Small intestine (tissue), 7 donors: ENCODE measurements at regions not wholly inside any gene's neighbourhood (a gene's known extent, or its start where the extent isn't known, plus 50 kb on each side); places are given as distances from the start of the nearest gene placed in this dataset.

Experiments
- DNase-seq, 2 donors: peaks; one replicate each; pipeline versions ENCODE4 v3.0.0 to v3.0.0-alpha.2; 2013
- FAIRE-seq: peaks from 2 replicates; lab custom pipeline; 2012; peaks lifted over from hg19 to GRCh38; lab: Jason Lieb, UNC
- H3K27ac ChIP-seq, 3 donors: one replicate each; pipeline ENCODE4 v1.5.1; 2013; ENCODE audit warnings: low read length in 2 of 3, mild to moderate bottlenecking in 2 of 3, control low read depth in 1 of 3, inconsistent platforms in 1 of 3, low read depth in 1 of 3, moderate library complexity in 1 of 3
- H3K27me3 ChIP-seq, 3 donors: one replicate each; pipeline ENCODE4 v1.6.1; 2013; ENCODE audit warnings: low read length in 3 of 3, inconsistent platforms in 1 of 3; ENCODE audit not compliant: control insufficient read depth in 3 of 3, insufficient read depth in 3 of 3
- H3K36me3 ChIP-seq, 3 donors: one replicate each; pipeline ENCODE4 v1.6.1; 2013; ENCODE audit warnings: low read length in 3 of 3, inconsistent platforms in 1 of 3, low read depth in 1 of 3, mild to moderate bottlenecking in 1 of 3, moderate library complexity in 1 of 3; ENCODE audit not compliant: control insufficient read depth in 3 of 3, insufficient read depth in 2 of 3
- H3K4me1 ChIP-seq, 3 donors: one replicate each; pipeline ENCODE4 v1.6.1; 2013; ENCODE audit warnings: low read length in 2 of 3, inconsistent platforms in 1 of 3, low read depth in 1 of 3, mild to moderate bottlenecking in 1 of 3, moderate library complexity in 1 of 3; ENCODE audit not compliant: control insufficient read depth in 3 of 3, insufficient read depth in 2 of 3
- H3K4me3 ChIP-seq, 3 donors: one replicate each; pipeline ENCODE4 v1.5.1; 2013; ENCODE audit warnings: low read length in 3 of 3, control low read depth in 1 of 3, inconsistent platforms in 1 of 3, low read depth in 1 of 3, mild to moderate bottlenecking in 1 of 3, moderate library complexity in 1 of 3
- H3K9me3 ChIP-seq, 2 donors: one replicate each; pipeline ENCODE4 v1.6.1; 2013; ENCODE audit warnings: low read depth in 1 of 2, low read length in 1 of 2; ENCODE audit not compliant: control insufficient read depth in 2 of 2, insufficient read depth in 1 of 2
- WGBS, 3 donors: extraction: QIAGEN DNeasy Blood & Tissue Kit; methylation state at CpG; one replicate each; pipeline ENCODE4 v1.1.7; 2013; 5-methylcytosine and 5-hydroxymethylcytosine counted together
- donor health status: healthy with polysubstance abuse.
- donor health status: control.
- donor health status: control.
- donor health status: Bipolar disorder and iron deficiency.
- donor health status: healthy.

DNA sequence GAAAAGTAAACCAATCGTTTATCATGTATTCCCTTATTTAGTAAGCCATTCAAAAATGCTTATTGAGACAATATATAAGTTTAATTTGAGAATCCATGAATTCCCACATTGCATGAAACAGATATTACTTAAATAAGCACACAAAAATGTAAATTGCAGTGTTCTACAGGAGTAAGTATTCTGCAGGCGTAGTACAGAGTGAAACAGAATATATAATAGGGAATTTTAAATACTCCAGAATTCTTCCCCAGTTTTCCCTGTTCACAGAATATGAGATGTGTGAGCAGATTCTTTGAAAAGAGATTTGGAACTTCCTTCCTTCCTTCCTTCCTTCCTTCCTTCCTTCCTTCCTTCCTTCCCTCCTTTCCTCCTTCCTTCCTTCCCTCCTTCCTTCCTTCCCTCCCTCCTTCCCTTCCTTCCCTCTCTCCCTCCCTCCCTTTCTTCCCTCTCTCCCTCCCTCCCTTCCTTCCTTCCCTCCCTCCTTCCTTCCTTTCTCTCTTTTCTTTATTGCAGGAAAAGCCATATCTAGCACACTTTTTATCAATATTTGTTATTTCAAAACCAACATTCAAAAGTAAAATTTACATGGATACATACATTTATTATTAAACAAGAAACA is 977.7 kb upstream of the LRRTM1 start:
- Histone ChIP-seq H3K36me3 (no peaks in the 10 kb centered on the region), H3K27ac (no peak overlapping the region), H3K4me3 (no peak overlapping the region), H3K27me3 (no peaks in the 10 kb centered on the region), H3K9me3 (no peaks in the 10 kb centered on the region), H3K4me1 (no peaks in the 10 kb centered on the region)
- 78 to 83% (median 81%) methylated on average over 2 of the region's 2 CpGs for WGBS, 3 donors
- DNase-seq = no peak
- no peak for FAIRE-seq

DNA sequence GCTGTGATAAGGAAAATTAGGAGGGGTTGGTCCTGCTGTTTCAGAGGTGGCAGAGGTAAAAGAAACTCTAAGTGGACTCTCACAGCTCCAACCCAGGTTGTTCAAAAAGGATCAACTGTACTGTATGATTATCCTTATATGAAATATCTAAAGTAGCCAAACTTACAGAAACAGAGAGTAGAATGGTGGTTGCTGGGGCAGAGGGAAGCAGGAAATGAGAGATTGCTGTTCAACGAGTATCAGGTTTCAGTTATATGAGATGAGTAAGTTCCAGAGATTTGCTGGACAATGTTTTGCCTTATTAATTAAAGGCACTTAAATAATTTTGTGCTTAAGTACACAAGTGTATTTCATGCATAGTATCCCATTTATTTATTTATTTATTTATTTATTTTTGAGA is 972.0 kb upstream of the LRRTM1 start:
- WGBS, 3 donors = 74 to 79% (median 75%) methylated on average over 1 of the region's 1 CpG
- no peak for FAIRE-seq
- Histone ChIP-seq H3K36me3 (no peaks in the 10 kb centered on the region), H3K9me3 (no peaks in the 10 kb centered on the region), H3K4me3 (no peak overlapping the region), H3K4me1 (no peaks in the 10 kb centered on the region), H3K27me3 (no peaks in the 10 kb centered on the region), H3K27ac (no peak overlapping the region)
- no peak for DNase-seq

DNA sequence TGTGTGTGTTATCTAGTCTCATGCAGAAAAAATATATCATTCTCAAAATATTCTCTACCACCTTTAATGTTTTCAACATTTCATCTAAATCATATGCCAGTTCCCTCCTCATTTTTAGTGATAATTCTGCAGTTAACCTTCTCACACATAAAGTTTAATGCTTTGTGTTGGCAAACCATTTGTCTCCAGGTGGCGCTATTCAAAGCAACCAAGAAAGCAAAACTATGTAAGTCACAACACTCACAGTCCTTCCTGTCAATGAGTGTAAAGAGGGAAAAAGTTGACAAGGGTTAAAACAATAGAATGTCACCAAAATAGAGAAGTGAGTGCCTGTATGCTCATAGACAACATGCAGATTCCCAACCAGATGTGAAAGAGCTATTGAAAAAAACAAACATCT is 961.6 kb upstream of the LRRTM1 start:
- 11 to 26% (median 24%) methylated on average over 1 of the region's 1 CpG for WGBS, 3 donors
- H3K27me3 ChIP-seq = no peaks in the 10 kb centered on the region
- DNase-seq (peak in 1 of 2 donors; percentile 30), FAIRE-seq (no peak)
- H3K4me3 ChIP-seq = no peak overlapping the region
- H3K9me3 ChIP-seq = no peaks in the 10 kb centered on the region
- no peak overlapping the region for H3K27ac ChIP-seq
- H3K4me1 ChIP-seq = no peaks in the 10 kb centered on the region
- no peaks in the 10 kb centered on the region for H3K36me3 ChIP-seq

DNA sequence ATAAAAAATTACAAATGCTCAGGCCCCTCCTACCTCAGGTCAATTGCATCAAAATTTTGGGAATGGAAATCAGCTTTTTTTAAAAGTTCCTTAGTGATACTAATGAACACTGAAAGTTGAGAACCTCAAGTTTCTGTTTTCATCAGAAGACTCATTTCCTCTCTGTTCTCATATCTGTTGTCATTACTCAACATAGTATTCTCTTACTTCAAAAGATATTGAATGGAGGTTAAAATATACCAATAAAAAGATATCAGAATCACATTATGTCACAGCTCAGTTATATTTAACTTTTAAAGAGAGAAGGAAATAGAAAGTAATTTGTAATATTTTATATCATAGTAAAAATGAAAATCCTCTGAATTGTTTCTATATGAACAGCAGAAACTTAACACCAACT is 959.4 kb upstream of the LRRTM1 start:
- no peaks in the 10 kb centered on the region for H3K4me1 ChIP-seq
- no peak overlapping the region for H3K4me3 ChIP-seq
- DNase-seq (no peak), FAIRE-seq (no peak)
- H3K27ac ChIP-seq = no peak overlapping the region
- no peaks in the 10 kb centered on the region for H3K9me3 ChIP-seq
- no peaks in the 10 kb centered on the region for H3K27me3 ChIP-seq
- no peaks in the 10 kb centered on the region for H3K36me3 ChIP-seq

DNA sequence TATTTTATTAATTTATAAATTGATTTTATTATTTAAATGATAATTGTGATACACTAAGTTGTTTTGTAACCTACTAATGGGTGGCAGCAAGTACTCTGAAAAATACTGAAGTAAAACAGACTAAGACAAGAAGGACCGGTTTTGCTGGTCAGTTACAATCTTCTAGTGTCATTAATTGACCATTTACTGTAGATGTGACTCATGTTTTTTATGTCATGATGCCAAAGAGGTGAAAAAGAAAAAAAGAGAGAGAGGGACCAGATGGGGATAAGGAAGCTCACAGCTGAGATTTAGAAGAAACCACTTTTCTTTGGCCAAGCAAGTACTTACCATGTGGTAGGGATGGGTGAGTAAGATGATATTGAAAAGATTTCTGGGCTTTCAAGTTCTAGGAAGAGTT is 955.8 kb upstream of the LRRTM1 start:
- Histone ChIP-seq H3K9me3 (no peaks in the 10 kb centered on the region), H3K36me3 (no peaks in the 10 kb centered on the region), H3K27ac (no peak overlapping the region), H3K4me3 (no peak overlapping the region), H3K4me1 (no peaks in the 10 kb centered on the region), H3K27me3 (no peaks in the 10 kb centered on the region)
- WGBS, 3 donors = 43 to 64% (median 51%) methylated on average over 1 of the region's 1 CpG
- FAIRE-seq (no peak), DNase-seq (no peak)

DNA sequence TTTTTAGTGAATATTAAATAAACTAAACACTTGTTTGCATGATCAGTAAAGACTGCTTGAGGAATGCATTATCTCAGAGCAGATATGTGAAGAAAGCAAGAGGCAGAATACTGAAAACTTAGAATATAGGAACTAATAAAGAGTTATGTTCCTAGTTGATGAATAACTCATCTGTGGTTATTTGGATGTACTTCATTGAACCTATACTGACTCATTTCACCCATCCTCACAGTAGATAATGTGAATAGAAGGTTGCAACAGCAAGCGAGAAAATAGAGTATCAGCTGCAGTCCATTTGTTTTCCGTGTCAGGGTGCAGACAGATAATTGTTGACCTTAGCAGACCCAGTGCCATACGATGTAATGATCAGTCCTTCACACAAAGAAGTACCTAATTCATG is 945.7 kb upstream of the LRRTM1 start:
- WGBS, 3 donors = 54 to 64% (median 56%) methylated on average over 3 of the region's 3 CpGs
- no peaks in the 10 kb centered on the region for H3K36me3 ChIP-seq
- no peak overlapping the region for H3K4me3 ChIP-seq
- no peaks in the 10 kb centered on the region for H3K9me3 ChIP-seq
- DNase-seq = no peak
- no peaks in the 10 kb centered on the region for H3K27me3 ChIP-seq
- H3K27ac ChIP-seq = no peak overlapping the region
- no peak for FAIRE-seq
- H3K4me1 ChIP-seq = no peaks in the 10 kb centered on the region

DNA sequence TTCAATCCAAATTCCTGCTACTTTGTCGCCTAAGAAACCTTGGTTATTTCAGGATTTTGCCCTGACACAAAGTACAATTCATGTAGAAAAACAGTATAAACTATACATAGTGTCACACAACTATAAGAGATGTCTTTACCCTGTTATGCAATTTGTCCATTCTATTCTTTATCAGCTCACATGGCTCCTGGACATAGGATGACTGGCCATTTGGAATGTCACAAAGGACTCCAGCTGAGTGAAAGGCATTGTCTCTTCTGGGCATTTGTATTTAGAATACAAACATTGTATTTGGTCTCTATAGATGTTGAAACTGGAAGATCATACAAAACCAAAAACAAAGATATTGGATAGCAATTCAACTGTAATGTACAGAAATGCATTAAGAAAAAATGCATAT is 944.6 kb upstream of the LRRTM1 start:
- WGBS, 3 donors = 74 to 84% (median 81%) methylated on average over 1 of the region's 1 CpG
- no peak overlapping the region for H3K4me3 ChIP-seq
- no peak for FAIRE-seq

DNA sequence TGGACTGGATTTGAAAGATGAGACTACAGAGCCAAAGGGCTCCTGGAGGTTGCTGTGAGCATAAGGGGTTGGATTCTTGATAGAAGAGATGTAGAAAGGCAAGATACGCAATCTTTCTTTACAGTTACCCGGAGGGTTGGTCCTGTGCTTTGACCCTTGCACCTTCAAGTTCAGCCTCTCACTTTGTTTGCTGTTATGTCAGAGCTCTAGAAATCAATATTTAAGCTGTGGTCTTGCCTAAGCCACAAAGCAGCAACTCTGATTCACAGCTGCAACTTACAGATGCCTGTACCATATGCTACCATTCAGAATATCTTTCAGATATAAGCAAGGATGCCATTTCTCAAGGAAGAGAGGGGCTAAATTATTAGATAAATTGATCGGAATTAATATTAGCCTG is 943.1 kb upstream of the LRRTM1 start:
- H3K27ac ChIP-seq = no peak overlapping the region
- H3K36me3 ChIP-seq = no peaks in the 10 kb centered on the region
- no peaks in the 10 kb centered on the region for H3K9me3 ChIP-seq
- DNase-seq = peak in 1 of 2 donors; percentile 33
- no peak for FAIRE-seq
- no peaks in the 10 kb centered on the region for H3K4me1 ChIP-seq
- no peaks in the 10 kb centered on the region for H3K27me3 ChIP-seq
- H3K4me3 ChIP-seq = no peak overlapping the region
- WGBS, 3 donors = 32 to 64% (median 49%) methylated on average over 3 of the region's 3 CpGs

More for the DNA sequence above, 944.6 kb upstream of the LRRTM1 start:
- DNase-seq = no peak
- Histone ChIP-seq H3K27ac (no peak overlapping the region), H3K4me1 (no peaks in the 10 kb centered on the region), H3K9me3 (no peaks in the 10 kb centered on the region), H3K27me3 (no peaks in the 10 kb centered on the region), H3K36me3 (no peaks in the 10 kb centered on the region)

DNA sequence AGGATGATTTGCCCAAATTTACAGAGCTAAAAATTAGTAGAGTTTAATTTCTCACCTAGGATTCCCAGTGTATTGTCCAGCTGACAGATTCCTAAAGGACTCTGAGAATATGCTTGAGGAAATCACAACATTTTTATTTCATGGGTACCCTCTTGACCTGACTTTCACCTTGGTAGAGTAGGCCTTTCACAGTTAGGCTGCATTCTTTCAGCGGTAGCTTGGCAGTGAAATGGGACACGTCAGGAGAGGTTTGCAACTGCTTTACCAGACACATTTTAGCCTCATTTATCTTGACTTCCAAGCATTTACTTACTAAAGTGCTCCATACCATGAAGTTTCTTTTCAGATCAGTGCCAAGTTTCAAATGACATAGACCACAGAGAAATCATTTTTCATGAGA is 937.9 kb upstream of the LRRTM1 start:
- DNase-seq (no peak), FAIRE-seq (no peak)
- Histone ChIP-seq H3K36me3 (no peaks in the 10 kb centered on the region), H3K27me3 (no peaks in the 10 kb centered on the region), H3K4me1 (no peaks in the 10 kb centered on the region), H3K27ac (no peak overlapping the region), H3K9me3 (no peaks in the 10 kb centered on the region), H3K4me3 (no peak overlapping the region)
- 74 to 83% (median 74%) methylated on average over 2 of the region's 2 CpGs for WGBS, 3 donors
